Mesodermal cell (in vitro differentiated cells): ENCODE measurements at regions not wholly inside any gene's neighbourhood (a gene's known extent, or its start where the extent isn't known, plus 50 kb on each side); places are given as distances from the start of the nearest gene placed in this dataset.

ENCODE experiments used
- H3K27ac ChIP-seq: 2 replicates; pipeline ENCODE4 v1.7.0; 2013; ENCODE audit warnings: mild to moderate bottlenecking, low read depth, low read length, moderate library complexity; ENCODE audit not compliant: severe bottlenecking
- H3K36me3 ChIP-seq: 2 replicates; pipeline ENCODE4 v1.7.1; 2013; ENCODE audit warnings: mild to moderate bottlenecking, low read length, moderate library complexity; ENCODE audit not compliant: control insufficient read depth, insufficient read depth
- H3K4me1 ChIP-seq: one replicate; pipeline ENCODE4 v1.7.1; 2013; ENCODE audit warnings: mild to moderate bottlenecking, low read length; ENCODE audit not compliant: insufficient read depth, control insufficient read depth, poor library complexity, severe bottlenecking
- H3K4me3 ChIP-seq: 2 replicates; pipeline ENCODE4 v1.7.0; 2013; ENCODE audit warnings: low read length, control low read depth, mild to moderate bottlenecking; ENCODE audit not compliant: insufficient read depth, poor library complexity, severe bottlenecking; ENCODE audit errors: extremely low read depth
- H3K9me3 ChIP-seq: 2 replicates; pipeline ENCODE4 v1.7.1; 2013; ENCODE audit warnings: mild to moderate bottlenecking, low read length, moderate library complexity; ENCODE audit not compliant: control insufficient read depth
- WGBS, 2 experiments: methylation state at CpG; one replicate each; pipeline ENCODE4 v1.1.5; 2013; ENCODE audit warnings: missing lambda C conversion rate in 2 of 2; ENCODE audit not compliant: insufficient coverage in 2 of 2; 5-methylcytosine and 5-hydroxymethylcytosine counted together

- H3K4me3 ChIP-seq = no peak overlapping the region
- H3K27ac ChIP-seq = no peak overlapping the region
- no peaks in the 10 kb centered on the region for H3K4me1 ChIP-seq
- no peaks in the 10 kb centered on the region for H3K9me3 ChIP-seq
- no peaks in the 10 kb centered on the region for H3K36me3 ChIP-seq
These were observed 780.6 kb upstream of the MDGA2 start for GRCh38 chr14:48456051-48456450.

DNA sequence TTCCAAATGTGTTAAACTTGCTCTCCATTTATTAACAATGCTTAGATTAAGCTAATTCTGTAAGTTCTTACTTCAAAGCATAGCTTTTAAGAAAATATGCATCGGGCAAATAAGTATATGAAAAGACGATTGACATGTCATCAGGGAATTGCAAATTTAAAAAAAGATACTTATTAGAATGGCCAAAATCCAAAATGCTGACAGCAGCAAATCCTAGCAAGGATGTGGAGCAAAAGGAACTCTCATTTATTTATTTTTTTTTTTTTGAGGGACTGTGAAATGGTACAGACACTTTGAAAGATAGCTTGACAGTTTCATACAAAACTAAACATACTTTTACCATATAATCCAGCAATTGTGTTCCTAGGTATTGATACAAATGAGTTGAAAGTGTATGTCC is 779.5 kb upstream of the MDGA2 start:
- Histone ChIP-seq H3K27ac (no peak overlapping the region), H3K4me1 (no peaks in the 10 kb centered on the region), H3K4me3 (no peak overlapping the region), H3K9me3 (no peaks in the 10 kb centered on the region), H3K36me3 (no peaks in the 10 kb centered on the region)
- WGBS, 2 experiments = 60 to 86% methylated on average over 1 to 2 of the region's 2 CpGs

DNA sequence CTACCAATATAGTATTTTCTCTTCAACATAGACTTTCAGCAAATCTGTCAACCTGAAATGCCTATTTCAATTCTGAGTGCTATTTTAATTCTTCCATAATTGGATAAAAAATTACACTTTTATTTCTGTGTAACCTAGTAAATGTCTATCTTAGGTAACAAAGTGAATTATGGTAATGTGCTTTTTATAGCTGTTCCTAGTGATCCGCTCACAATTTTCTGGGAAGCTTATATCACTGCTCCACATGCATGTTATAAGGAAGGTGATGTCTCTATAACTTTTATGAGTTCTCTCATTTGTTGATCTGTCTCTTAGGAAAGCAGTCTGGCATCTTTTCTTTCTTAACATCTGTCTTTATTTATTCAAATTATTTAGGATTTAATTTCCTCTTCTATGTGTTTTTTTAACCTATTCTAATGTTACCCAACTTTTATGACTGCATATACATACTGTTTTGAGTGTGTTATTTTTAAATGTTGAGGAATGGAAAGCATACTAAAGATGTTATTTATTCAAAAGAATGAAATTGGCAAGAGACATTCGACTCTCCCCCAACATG is 777.1 kb upstream of the MDGA2 start:
- no peaks in the 10 kb centered on the region for H3K9me3 ChIP-seq
- no peaks in the 10 kb centered on the region for H3K36me3 ChIP-seq
- no peak overlapping the region for H3K27ac ChIP-seq
- WGBS, 2 experiments = 86% methylated on average over 1 of the region's 2 CpGs; no CpG with 5 or more reads in 1 of the 2 experiments
- H3K4me3 ChIP-seq = no peak overlapping the region
- H3K4me1 ChIP-seq = no peaks in the 10 kb centered on the region

DNA sequence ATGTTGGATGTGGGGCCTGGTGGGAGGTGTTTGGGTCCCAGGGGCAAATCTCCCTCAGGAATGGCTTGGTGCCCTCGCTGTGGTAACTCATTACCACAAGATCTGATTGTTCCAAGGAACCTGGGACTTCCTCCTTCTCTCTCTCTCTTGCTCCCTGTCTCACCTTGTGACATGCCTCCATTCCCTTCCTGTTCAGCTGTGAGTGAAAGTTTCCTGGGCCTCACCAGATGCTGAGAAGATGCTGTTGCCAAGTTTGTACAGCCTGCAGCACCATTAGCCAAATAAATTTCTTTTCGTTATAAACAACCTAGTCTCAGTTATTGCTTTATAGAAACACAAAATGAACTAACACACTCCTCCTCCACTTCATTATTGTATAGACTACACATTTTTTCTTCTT is 759.8 kb upstream of the MDGA2 start:
- Histone ChIP-seq H3K4me3 (no peak overlapping the region), H3K27ac (no peak overlapping the region), H3K36me3 (no peaks in the 10 kb centered on the region), H3K4me1 (no peaks in the 10 kb centered on the region), H3K9me3 (no peaks in the 10 kb centered on the region)
- 100% methylated on average over 1 to 2 of the region's 2 CpGs for WGBS, 2 experiments

DNA sequence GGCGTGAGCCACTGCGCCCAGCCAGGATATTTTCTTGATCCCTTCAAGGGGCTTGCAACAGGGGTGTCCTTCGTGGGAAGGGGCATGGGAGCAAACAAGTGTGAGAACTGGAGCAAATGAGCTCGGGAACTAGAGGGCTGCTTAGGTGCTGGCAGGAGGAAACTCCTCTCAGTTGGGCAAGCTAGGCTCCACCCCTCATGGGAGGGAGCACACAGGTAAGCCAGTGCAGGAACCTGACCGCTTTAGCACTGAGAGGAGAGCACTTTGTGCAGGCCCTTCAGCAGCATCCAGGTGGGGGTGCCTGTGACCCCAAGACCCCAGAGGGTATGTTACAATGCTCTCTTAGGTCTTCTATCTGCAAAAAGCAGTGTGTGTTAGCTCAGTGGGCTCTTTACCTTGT is 755.4 kb upstream of the MDGA2 start:
- 85 to 88% methylated on average over 5 of the region's 5 CpGs for WGBS, 2 experiments

GRCh38 chr14:48429512-48429911 is 754.1 kb upstream of the MDGA2 start:
- no CpG with 5 or more reads among the region's 2 CpGs for WGBS, 2 experiments

More for the DNA sequence above, 755.4 kb upstream of the MDGA2 start:
- Histone ChIP-seq H3K4me1 (no peaks in the 10 kb centered on the region), H3K36me3 (no peaks in the 10 kb centered on the region), H3K27ac (no peak overlapping the region), H3K9me3 (no peaks in the 10 kb centered on the region), H3K4me3 (no peak overlapping the region)

GRCh38 chr14:48417715-48418500 is 742.5 kb upstream of the MDGA2 start:
- H3K4me3 ChIP-seq = no peak overlapping the region
- WGBS, 2 experiments = 92 to 100% methylated on average over 2 to 3 of the region's 4 CpGs
- H3K36me3 ChIP-seq = no peaks in the 10 kb centered on the region
- H3K27ac ChIP-seq = no peak overlapping the region
- peaks cover 9% of the 10 kb centered on the region for H3K9me3 ChIP-seq
- H3K4me1 ChIP-seq = no peaks in the 10 kb centered on the region

More at GRCh38 chr14:48429512-48429911, 754.1 kb upstream of the MDGA2 start:
- Histone ChIP-seq H3K9me3 (no peaks in the 10 kb centered on the region), H3K4me1 (no peaks in the 10 kb centered on the region), H3K27ac (no peak overlapping the region), H3K4me3 (no peak overlapping the region), H3K36me3 (no peaks in the 10 kb centered on the region)

GRCh38 chr14:48401321-48401720 is 725.9 kb upstream of the MDGA2 start:
- Histone ChIP-seq H3K9me3 (no peaks in the 10 kb centered on the region), H3K36me3 (no peaks in the 10 kb centered on the region), H3K27ac (no peak overlapping the region), H3K4me1 (no peaks in the 10 kb centered on the region), H3K4me3 (no peak overlapping the region)
- 80 to 91% methylated on average over 1 of the region's 1 CpG for WGBS, 2 experiments

DNA sequence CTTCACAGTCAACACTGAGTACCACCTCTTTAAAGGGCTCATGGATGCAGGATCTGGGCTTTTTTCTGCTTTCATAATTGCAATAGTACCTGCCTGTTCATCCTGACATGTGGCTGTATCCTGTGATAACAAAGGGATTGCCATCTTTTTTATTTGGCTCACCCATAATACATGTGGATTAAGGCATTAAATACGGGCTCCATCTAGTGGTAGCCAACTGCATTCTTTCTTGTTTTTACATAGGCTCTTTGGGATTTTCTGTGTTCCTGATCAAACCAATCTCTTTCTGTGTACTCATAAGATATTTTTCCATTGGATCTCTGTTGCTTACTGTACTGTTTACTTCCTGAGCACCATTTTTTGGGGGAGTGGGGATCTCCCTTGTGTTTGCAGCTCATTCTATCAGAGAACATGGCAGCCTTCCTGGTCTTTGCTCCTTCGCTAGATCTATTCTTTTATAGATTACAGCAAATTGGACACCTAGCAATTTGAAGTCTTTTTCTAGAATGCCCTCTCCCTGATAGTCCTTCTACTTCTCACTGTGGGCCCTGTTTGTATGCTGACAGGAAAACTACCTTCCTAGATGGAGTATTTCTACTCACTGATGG is 723.4 kb upstream of the MDGA2 start:
- 42% methylated on average over 2 of the region's 2 CpGs; no CpG with 5 or more reads in 1 of the 2 experiments for WGBS, 2 experiments
- H3K9me3 ChIP-seq = no peaks in the 10 kb centered on the region
- H3K4me1 ChIP-seq = no peaks in the 10 kb centered on the region
- no peaks in the 10 kb centered on the region for H3K36me3 ChIP-seq
- no peak overlapping the region for H3K27ac ChIP-seq
- H3K4me3 ChIP-seq = no peak overlapping the region

DNA sequence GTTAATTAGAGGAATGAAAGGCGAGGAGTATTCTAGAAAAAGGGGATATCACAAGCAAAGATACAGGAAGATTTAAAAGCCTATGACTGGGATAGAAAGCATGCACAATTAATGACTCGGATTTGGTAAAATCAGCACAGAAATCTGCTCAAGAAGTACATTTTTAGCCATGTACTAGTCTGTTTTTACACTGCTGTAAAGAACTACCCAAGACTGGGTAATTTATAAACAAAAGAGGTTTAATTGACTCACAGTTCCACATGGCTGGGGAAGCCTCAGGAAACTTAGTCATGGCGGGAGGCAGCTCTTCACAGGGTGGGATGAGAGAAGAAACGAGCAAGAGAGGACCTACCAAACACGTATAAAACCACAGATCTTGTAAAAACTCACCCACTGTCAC is 716.3 kb upstream of the MDGA2 start:
- 100% methylated on average over 2 of the region's 5 CpGs for WGBS, 2 experiments
- Histone ChIP-seq H3K4me3 (no peak overlapping the region), H3K9me3 (no peaks in the 10 kb centered on the region), H3K4me1 (no peaks in the 10 kb centered on the region), H3K36me3 (no peaks in the 10 kb centered on the region), H3K27ac (no peak overlapping the region)

DNA sequence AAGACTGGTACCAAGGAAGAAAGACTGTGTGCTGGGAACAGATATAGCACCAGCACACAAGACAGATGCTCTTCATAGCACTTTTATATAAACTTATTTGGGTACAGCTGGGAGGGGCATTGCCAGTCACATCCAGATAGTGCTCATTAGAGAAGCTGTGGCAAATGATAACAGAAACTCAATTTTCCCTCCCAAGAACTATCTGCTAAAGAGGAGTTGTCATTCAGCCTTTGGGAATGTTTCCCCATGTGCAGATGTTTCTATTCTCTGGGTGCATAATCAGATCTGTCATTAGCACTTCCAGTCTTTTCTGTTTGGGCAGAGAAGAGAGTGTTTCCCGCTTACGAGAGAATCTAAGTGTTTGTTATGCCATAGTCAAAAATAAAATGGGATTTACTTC is 714.9 kb upstream of the MDGA2 start:
- Histone ChIP-seq H3K36me3 (no peaks in the 10 kb centered on the region), H3K4me1 (no peaks in the 10 kb centered on the region), H3K9me3 (no peaks in the 10 kb centered on the region), H3K27ac (no peak overlapping the region), H3K4me3 (no peak overlapping the region)
- WGBS, 2 experiments = no CpG with 5 or more reads among the region's 2 CpGs
